GM18909 (cell line): ENCODE measurements at regions not wholly inside any gene's neighbourhood (a gene's known extent, or its start where the extent isn't known, plus 50 kb on each side); places are given as distances from the start of the nearest gene placed in this dataset.
"Not testable (repeated sequence)": the region's sequence is repeated elsewhere in the genome, so short reads cannot be mapped to it uniquely, and the experiment has no call there.

Source experiments
- ATAC-seq: cut with Tn5 transposase; IDR thresholded peaks from one replicate; pipeline ENCODE4 v1.9.1; 2021; ENCODE audit warnings: mild to moderate bottlenecking; ENCODE audit not compliant: unreplicated experiment, poor library complexity

GRCh38 chr19:30286378-30286777 is 85.8 kb upstream of the ZNF536 start:
- no peak for ATAC-seq

DNA sequence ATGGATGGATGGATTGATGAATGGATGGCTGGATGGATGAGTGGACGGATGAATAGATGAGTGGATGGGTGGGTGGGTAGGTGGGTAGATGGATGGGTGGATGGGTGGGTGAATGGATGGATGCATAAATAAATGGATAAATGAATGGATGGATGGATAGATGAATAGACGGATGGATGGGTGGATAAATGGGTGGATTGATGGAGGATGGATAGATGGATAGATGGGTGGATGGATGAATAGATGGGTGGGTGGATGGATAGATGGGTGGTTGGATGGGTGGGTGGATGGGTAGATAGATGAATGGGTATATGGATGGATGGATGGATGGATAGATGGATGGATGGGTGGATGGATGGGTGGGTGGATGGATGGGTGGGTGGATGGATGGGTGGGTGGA is 84.9 kb upstream of the ZNF536 start:
- ATAC-seq: no peak

GRCh38 chr19:30287973-30288372 is 84.2 kb upstream of the ZNF536 start:
- ATAC-seq: no peak

DNA sequence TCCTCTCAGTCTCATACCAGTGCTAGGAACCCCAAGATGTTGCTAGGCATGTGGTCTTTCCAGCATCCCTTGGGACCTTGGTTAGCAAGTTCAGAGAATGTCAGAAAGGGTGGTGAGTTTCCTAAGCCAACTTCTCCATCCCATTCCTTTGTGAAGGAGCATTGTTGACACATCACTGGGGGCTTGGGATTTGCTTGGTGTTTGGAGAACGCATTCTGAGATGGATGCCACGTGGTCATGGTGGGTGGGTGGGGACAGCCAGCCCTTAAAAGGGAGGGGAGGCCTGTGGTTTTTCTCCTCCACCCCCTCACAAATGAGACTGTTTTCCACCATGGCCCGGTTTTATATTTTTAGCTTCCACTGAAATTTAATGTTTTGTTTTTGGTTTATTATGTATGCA is 83.3 kb upstream of the ZNF536 start:
- no peak for ATAC-seq

DNA sequence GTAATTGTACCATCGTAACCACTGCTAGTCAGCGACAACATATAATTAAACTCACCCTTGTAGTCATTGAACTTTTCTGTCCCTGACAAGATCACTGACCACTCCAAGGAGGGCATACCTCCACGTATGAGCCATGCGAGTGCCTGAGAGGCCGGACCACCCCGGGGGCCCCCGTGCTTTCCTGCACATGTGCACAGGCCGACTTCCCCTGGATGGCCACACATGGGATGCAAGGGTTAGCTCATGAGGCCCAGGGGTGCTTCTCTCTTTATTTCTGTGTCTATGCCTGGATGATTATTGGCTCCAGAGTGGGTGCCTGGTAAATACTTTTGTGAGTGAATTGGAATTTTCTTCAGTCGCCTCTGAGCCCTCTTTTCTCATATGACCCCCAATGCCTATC is 82.8 kb upstream of the ZNF536 start:
- ATAC-seq: no peak

- ATAC-seq: not testable (repeated sequence)
Observed at GRCh38 chr19:30290805-30291204, 81.4 kb upstream of the ZNF536 start.

GRCh38 chr19:30293051-30293785 is 79.0 kb upstream of the ZNF536 start:
- ATAC-seq: no peak

GRCh38 chr19:30297969-30298368 is 74.2 kb upstream of the ZNF536 start:
- no peak for ATAC-seq

DNA sequence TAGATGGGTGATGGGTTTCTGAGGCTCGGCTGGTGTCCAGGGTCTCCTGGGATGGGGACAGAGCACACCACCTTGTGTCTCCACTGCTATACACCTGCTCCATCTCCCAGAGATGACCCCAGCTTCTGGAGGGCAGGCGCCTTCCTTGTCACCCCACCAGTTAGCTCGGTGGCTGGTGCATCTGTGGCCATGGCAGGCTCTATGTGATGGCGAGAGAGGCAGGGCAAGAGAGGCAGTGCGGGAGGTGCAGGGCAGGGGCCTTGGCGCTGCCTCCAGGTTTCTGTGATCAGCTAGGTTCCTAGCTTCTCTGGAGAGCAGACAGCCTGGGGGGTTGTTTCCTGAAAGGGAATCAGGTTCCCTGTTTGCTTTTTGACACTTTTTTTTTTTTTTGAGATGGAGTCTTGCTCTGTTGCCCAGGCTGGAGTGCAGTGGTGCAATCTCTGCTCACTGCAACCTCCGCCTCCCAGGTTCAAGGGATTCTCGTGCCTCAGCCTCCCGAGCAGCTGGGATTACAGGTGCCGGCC is 69.0 kb upstream of the ZNF536 start:
- no peak for ATAC-seq

DNA sequence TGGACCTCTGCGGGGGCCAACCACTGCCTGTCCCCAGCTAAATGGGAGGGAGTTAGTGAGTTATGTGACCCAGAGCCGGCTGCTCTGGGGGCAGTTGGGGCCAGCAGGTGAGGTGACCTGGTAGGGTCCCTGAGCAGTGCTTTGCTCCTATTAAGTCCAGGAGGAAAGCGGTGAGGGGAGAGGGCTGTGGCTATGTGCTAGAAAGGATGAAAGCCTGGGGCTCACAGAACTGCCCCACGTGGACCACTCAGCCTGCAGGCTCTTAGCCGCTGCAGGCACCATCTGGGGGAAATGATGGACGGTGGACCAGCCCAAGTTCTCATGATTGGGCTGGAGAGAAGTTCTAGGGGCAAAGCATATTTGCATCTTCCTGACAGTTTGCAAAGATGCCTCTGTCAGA is 67.6 kb upstream of the ZNF536 start:
- ATAC-seq: no peak

GRCh38 chr19:30305346-30306060 is 66.7 kb upstream of the ZNF536 start:
- ATAC-seq: no peak

DNA sequence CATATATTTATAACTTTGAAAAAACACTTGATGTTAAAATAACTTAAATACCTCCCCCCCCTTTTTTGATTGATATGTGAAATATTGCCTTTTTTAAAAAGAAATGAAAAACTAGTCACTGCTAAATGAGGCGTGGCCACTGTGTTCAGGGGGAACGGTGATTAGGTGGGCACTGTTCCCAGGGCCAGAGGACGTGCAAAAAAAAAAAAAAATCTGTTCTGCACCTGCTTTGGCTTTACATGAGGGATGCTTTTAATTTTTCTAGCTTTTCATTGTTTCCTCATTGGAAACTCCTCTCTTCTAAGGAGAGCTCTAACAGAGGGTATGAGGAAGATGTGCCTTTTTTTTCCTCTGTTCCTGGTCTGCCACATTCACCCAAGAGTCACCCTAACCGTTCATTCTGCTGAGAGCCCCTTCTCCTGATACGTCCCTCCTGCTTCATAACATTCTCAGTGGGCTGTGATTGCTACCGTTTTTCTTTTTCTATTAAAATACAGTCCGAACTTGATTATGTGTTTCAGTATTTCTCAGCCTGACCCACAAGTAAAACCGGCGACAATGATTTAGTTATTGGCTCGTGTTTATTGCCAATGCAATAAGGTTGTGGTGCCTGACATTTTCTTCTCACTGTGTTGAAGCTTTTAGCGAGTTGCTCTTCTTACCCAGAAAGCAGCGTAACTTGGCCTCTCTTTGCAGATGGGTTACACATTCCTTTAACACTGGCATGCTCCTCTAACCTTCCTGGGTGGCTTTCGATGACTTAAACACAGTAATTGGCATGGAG is 64.8 kb upstream of the ZNF536 start:
- no peak for ATAC-seq

- ATAC-seq: no peak
Observed at GRCh38 chr19:30309176-30309575, 63.0 kb upstream of the ZNF536 start.

- no peak for ATAC-seq
Observed at GRCh38 chr19:30309905-30310601, 62.1 kb upstream of the ZNF536 start.

DNA sequence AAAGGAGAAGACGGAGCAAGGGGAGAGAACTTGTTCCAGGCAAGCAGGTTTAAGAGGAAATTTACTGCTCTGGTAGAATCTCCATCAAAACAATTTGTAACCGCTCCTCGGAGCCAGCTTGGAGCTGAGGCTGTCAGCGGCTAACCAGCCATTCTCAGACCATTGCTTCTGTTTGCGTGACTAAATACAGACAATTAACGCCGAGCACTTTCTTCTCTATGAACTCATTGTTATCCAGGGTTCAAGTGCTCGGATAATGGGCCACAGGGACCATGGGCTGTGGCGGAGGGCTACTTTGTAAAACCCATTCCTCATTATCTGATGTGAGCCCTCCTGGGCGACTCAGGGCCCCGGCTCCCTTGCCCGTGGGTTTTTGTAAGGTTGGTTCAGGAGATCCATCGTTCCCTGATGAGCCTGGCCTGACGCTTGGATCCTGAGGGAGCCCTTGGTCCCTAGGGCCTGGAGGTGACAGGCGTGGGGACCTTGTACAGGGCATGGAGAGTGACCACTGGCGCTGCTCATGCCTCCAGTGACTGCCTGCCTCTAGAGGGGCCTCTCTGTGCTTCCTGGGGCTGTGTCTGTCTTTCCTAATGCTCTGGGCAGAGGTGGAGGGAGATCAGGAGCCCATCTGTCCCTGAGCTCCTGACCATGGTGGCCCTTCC is 61.5 kb upstream of the ZNF536 start:
- no peak for ATAC-seq

GRCh38 chr19:30311911-30312310 is 60.3 kb upstream of the ZNF536 start:
- no peak for ATAC-seq

DNA sequence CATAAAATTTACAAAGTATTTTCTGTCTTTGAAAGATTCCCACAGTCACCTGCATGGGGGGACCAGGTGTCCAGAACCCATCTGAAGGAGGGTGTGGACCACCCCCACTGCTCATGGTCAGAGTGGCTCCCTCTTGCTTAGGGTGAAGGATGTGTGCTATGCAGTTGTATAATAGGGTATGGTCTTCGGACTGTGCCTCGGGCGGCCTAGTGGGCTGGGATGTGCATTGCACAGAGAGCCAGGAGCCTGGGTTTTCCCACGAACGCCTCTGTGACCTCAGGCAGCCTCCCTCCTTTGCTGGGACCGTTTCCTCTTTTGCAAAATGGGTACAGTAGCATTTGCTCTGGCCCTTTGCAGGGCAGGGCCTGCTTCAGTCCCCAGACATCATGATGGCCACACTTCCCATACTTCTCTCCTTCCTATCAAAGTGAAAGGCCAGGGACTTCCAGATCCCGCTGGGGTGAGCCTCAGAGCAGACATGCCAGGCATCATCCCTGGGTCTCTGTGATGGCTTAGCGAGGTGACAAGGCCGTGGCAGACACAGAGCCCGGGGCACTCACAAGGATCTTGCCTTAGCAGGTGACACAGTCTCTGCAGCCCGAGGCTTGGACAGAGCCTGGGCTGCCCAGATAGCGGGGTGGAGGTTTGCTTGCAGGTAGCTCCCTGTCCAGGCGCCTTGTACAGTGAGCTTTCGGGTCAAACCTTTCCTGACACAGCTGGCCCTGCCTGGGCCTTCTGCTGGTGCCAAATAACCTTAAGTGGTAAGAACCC is 59.4 kb upstream of the ZNF536 start:
- no peak for ATAC-seq

DNA sequence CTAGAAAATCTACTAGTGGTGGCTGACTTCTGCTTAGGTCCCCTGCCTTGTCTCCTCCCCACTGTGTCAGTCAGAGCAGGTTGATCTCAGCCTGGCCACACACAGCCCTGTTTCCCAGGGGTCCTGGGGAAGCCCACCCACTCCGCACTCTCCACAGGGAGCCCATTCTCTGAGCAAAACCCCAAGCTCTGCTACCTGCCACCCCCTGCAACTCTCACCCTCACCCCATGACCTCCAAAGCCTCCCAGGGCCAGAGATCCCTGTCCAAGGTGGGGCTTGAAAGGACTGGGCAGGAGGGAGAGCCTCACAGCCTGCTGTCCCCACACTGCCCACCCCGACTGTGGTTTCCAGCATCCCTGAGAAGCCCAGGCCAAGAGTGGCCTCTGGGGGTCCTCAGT is 58.8 kb upstream of the ZNF536 start:
- no peak for ATAC-seq
